HCT116 (cell line): ENCODE measurements at regions not wholly inside any gene's neighbourhood (a gene's known extent, or its start where the extent isn't known, plus 50 kb on each side); places are given as distances from the start of the nearest gene placed in this dataset.

Experiments
- ATAC-seq: fragments of 200-7000 bp; cut with Tn5 transposase; 2 replicates; pipeline ENCODE4 v1.9.1; 2020; ENCODE audit warnings: mild to moderate bottlenecking, moderate library complexity
- BruUV-seq: library from RNA; stranded (reverse); fragments of 400-500 nt; replicated peaks from 2 replicates; lab custom pipeline; 2021; lab: Mats Ljungman, UMichigan
- CTCF ChIA-PET: fragments of 300-600 bp; sonication (Branson Sonifier 250); formaldehyde crosslinking; loops from one replicate; lab custom pipeline; 2021; ENCODE audit warnings: antibody characterized with exemption; lab: Charles Lee
- POLR2A ChIA-PET: fragments of 300-600, 350-600 bp; sonication (Branson Sonifier 250); formaldehyde crosslinking; loops from one replicate; lab custom pipeline; 2021; ENCODE audit warnings: antibody characterized with exemption; lab: Charles Lee
- RAD21 ChIA-PET, 2 experiments: fragments of 300-600 bp; sonication (Branson Sonifier 250); formaldehyde crosslinking; loops; one replicate each; lab custom pipeline; 2023; ENCODE audit warnings: low total read pairs in 2 of 2; ENCODE audit not compliant: uncharacterized antibody in 2 of 2, unreplicated experiment in 2 of 2, low non-redundant PET in 1 of 2; lab: Charles Lee
- DNase-seq: peaks from one replicate; pipeline ENCODE4 v3.0.0-alpha.2; 2010; ENCODE audit warnings: low read depth, low spot score
- H2AFZ ChIP-seq: fragments of 200-600 bp; shearing (Covaris generic), sonication (generic); 2 replicates; pipeline ENCODE4 v1.6.1; 2017; ENCODE audit warnings: low read depth, mixed run types, mixed read lengths, antibody characterized with exemption, low read length; ENCODE audit not compliant: poor library complexity, severe bottlenecking
- H3K27ac ChIP-seq: 2 replicates; pipeline ENCODE4 v1.5.1; 2012; ENCODE audit warnings: low read depth, low read length
- H3K27me3 ChIP-seq: fragments of 200-600 bp; sonication (generic); 2 replicates; pipeline ENCODE4 v1.6.1; 2016; ENCODE audit warnings: mixed run types, low read length, mixed read lengths; ENCODE audit not compliant: insufficient read depth
- H3K36me3 ChIP-seq, 2 experiments: fragments of 200-500 bp in 1 of 2; fragments of 200-600 bp in 1 of 2; sonication (Bioruptor generic) in 1 of 2; sonication (generic) in 1 of 2; 2 replicates each; pipeline versions ENCODE4 v1.5.1 to v1.6.1; 2014 to 2016; ENCODE audit warnings: low read length in 2 of 2, inconsistent platforms in 1 of 2, mixed read lengths in 1 of 2, mixed run types in 1 of 2; ENCODE audit not compliant: insufficient read depth in 2 of 2, control insufficient read depth in 1 of 2
- H3K4me1 ChIP-seq, 2 experiments: fragments of 200-600 bp in 1 of 2; sonication (generic) in 1 of 2; 2 replicates each; pipeline versions ENCODE4 v1.5.1 to v1.6.1; 2012 to 2017; ENCODE audit warnings: low read length in 2 of 2, inconsistent platforms in 1 of 2, mild to moderate bottlenecking in 1 of 2, mixed read lengths in 1 of 2, mixed run types in 1 of 2, moderate library complexity in 1 of 2; ENCODE audit not compliant: insufficient read depth in 2 of 2, control insufficient read depth in 1 of 2
- H3K4me2 ChIP-seq: fragments of 200-600 bp; sonication (generic); 2 replicates; pipeline ENCODE4 v1.6.1; 2017; ENCODE audit warnings: mixed run types, low read length, mixed read lengths
- H3K4me3 ChIP-seq, 2 experiments: fragments of 200-600 bp in 1 of 2; sonication (generic) in 1 of 2; replicated peaks in 1 of 2; 2 replicates each; pipeline ENCODE4 v1.5.1; 2011 to 2016; ENCODE audit warnings: low read length in 2 of 2, control low read depth in 1 of 2, low read depth in 1 of 2, mild to moderate bottlenecking in 1 of 2, mixed read lengths in 1 of 2, mixed run types in 1 of 2
- H3K79me2 ChIP-seq: fragments of 200-600 bp; sonication (generic); 2 replicates; pipeline ENCODE4 v1.6.1; 2017; ENCODE audit warnings: mild to moderate bottlenecking, mixed run types, low read length, moderate library complexity, mixed read lengths; ENCODE audit not compliant: insufficient read depth
- H3K9ac ChIP-seq: fragments of 200-600 bp; sonication (generic); 2 replicates; pipeline ENCODE4 v1.6.1; 2016; ENCODE audit warnings: low read length, mixed read lengths
- H3K9me2 ChIP-seq: fragments of 200-600 bp; sonication (generic), shearing (Covaris generic); 2 replicates; pipeline ENCODE4 v1.6.1; 2017; ENCODE audit warnings: mixed run types, mild to moderate bottlenecking, moderate library complexity; ENCODE audit not compliant: insufficient read depth
- H3K9me3 ChIP-seq, 2 experiments: fragments of 200-500 bp in 1 of 2; fragments of 200-600 bp in 1 of 2; sonication (Bioruptor generic) in 1 of 2; sonication (generic) in 1 of 2; 2 replicates each; pipeline ENCODE4 v1.6.1; 2014 to 2017; ENCODE audit warnings: low read length in 2 of 2, mixed read lengths in 2 of 2, inconsistent platforms in 1 of 2, low read depth in 1 of 2, mild to moderate bottlenecking in 1 of 2, mixed run types in 1 of 2, moderate library complexity in 1 of 2; ENCODE audit not compliant: control insufficient read depth in 1 of 2, insufficient read depth in 1 of 2
- H4K20me1 ChIP-seq: fragments of 200-600 bp; sonication (generic), shearing (Covaris generic); 2 replicates; pipeline ENCODE4 v1.6.1; 2017; ENCODE audit warnings: mixed run types, mild to moderate bottlenecking, moderate library complexity; ENCODE audit not compliant: insufficient read depth
- CBX3 ChIP-seq: IDR thresholded peaks from 2 replicates; pipeline ENCODE4 v1.6.1; 2012; ENCODE audit warnings: low read depth
- EGR1 ChIP-seq: IDR thresholded peaks from 2 replicates; pipeline ENCODE4 v1.6.1; 2012; ENCODE audit warnings: low read depth
- FOSL1 ChIP-seq: IDR thresholded peaks from 2 replicates; pipeline ENCODE4 v1.6.1; 2012; ENCODE audit warnings: low read depth
- RAD21 ChIP-seq: IDR thresholded peaks from 2 replicates; pipeline ENCODE4 v1.6.1; 2012; ENCODE audit warnings: low read depth, mild to moderate bottlenecking
- SIN3A ChIP-seq: IDR thresholded peaks from 2 replicates; pipeline ENCODE4 v1.6.1; 2012; ENCODE audit warnings: low read depth
- TCF7L2 ChIP-seq: IDR thresholded peaks from 2 replicates; pipeline ENCODE4 v1.7.0; 2011; ENCODE audit warnings: borderline replicate concordance, inconsistent platforms; ENCODE audit not compliant: insufficient read depth, insufficient read length; ENCODE audit errors: extremely low read depth
- YY1 ChIP-seq: IDR thresholded peaks from 2 replicates; pipeline ENCODE4 v1.6.1; 2011; ENCODE audit warnings: low read length, low read depth, moderate library complexity, mild to moderate bottlenecking; ENCODE audit not compliant: insufficient replicate concordance; ENCODE audit errors: extremely low read depth
- ZFX ChIP-seq: fragments of 450-650 bp; IDR thresholded peaks from 2 replicates; pipeline ENCODE4 v1.6.1; 2017
- ZNF274 ChIP-seq: fragments of 200-500 bp; sonication (Bioruptor generic); IDR thresholded peaks from 2 replicates; pipeline ENCODE4 v1.6.1; 2014; ENCODE audit warnings: mild to moderate bottlenecking, low read depth, low read length, inconsistent platforms
- intact Hi-C: fragments of 100-400 bp; cut with micrococcal nuclease; formaldehyde crosslinking; loops from 2 replicates; pipeline ENCODE4 v1.10.0; 2022
- TF ChIP-seq, protein P1 (sequence below): IDR thresholded peaks from 2 replicates; pipeline ENCODE4 v1.6.1; 2011; ENCODE audit warnings: mild to moderate bottlenecking, low read length, moderate library complexity; ENCODE audit not compliant: insufficient replicate concordance; ENCODE audit errors: extremely low read depth

- Histone ChIP-seq H3K4me1 (no peaks in the 10 kb centered on the region), H3K4me3 (no peak overlapping the region), H3K9me3 (no peaks in the 10 kb centered on the region), H3K36me3 (no peaks in the 10 kb centered on the region), H3K9ac (no peak overlapping the region), H3K4me2 (no peak overlapping the region), H3K27ac (no peak overlapping the region), H2AFZ (no peak overlapping the region)
- DNase-seq, result no peak
- intact Hi-C loops, result no loop called here
- TF ChIP-seq ZNF274 (no peak), FOSL1 (no peak), ZFX (no peak), CBX3 (no peak), TCF7L2 (no peak), SIN3A (no peak), YY1 (no peak), EGR1 (no peak), RAD21 (no peak)
- TF ChIP-seq, protein P1, sequence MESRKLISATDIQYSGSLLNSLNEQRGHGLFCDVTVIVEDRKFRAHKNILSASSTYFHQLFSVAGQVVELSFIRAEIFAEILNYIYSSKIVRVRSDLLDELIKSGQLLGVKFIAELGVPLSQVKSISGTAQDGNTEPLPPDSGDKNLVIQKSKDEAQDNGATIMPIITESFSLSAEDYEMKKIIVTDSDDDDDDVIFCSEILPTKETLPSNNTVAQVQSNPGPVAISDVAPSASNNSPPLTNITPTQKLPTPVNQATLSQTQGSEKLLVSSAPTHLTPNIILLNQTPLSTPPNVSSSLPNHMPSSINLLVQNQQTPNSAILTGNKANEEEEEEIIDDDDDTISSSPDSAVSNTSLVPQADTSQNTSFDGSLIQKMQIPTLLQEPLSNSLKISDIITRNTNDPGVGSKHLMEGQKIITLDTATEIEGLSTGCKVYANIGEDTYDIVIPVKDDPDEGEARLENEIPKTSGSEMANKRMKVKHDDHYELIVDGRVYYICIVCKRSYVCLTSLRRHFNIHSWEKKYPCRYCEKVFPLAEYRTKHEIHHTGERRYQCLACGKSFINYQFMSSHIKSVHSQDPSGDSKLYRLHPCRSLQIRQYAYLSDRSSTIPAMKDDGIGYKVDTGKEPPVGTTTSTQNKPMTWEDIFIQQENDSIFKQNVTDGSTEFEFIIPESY, result no peak
- TF ChIP-seq, all 23 proteins: peak for 0
- RAD21 ChIA-PET, result no interaction called here
- no peaks in the 10 kb centered on the region for H3K27me3 ChIP-seq
- H4K20me1 ChIP-seq, result no peaks in the 10 kb centered on the region
- BruUV-seq, result no TSS peak
- no peaks in the 10 kb centered on the region for H3K79me2 ChIP-seq
- CTCF ChIA-PET, result no interaction called here
- H3K9me2 ChIP-seq, result no peaks in the 10 kb centered on the region
- POLR2A ChIA-PET, result no interaction called here
- no peak for ATAC-seq
These were observed 379.9 kb downstream of the TRAM1L1 start for GRCh38 chr4:116705466-116705865.
